AG09309 (cell line): ENCODE measurements at regions not wholly inside any gene's neighbourhood (a gene's known extent, or its start where the extent isn't known, plus 50 kb on each side); places are given as distances from the start of the nearest gene placed in this dataset.

ENCODE experiments used
- DNase-seq: peaks from one replicate; pipeline ENCODE4 v3.0.0-alpha.2; 2010; ENCODE audit warnings: low read depth
- H3K4me3 ChIP-seq: 2 replicates; pipeline ENCODE4 v1.5.1; 2011; ENCODE audit warnings: mild to moderate bottlenecking, low read depth, low read length, moderate library complexity; ENCODE audit not compliant: control insufficient read depth
- CTCF ChIP-seq: IDR thresholded peaks from 2 replicates; pipeline ENCODE4 v1.5.1; 2011; ENCODE audit warnings: mild to moderate bottlenecking, low read depth, low read length, inconsistent platforms; ENCODE audit not compliant: insufficient read depth, control insufficient read depth; ENCODE audit errors: missing control alignments

- no peak for DNase-seq
- H3K4me3 ChIP-seq: no peak overlapping the region
- no peak for TF ChIP-seq CTCF
These were observed 179.2 kb upstream of the HCCS start for GRCh38 chrX:10931976-10932375.

GRCh38 chrX:10932842-10933440 is 178.2 kb upstream of the HCCS start:
- TF ChIP-seq CTCF: no peak
- H3K4me3 ChIP-seq: no peak overlapping the region
- no peak for DNase-seq

GRCh38 chrX:10935501-10935900 is 175.6 kb upstream of the HCCS start:
- DNase-seq: no peak
- no peak for TF ChIP-seq CTCF
- H3K4me3 ChIP-seq: no peak overlapping the region

- H3K4me3 ChIP-seq: no peak overlapping the region
- no peak for DNase-seq
- TF ChIP-seq CTCF: no peak
These were observed 174.2 kb upstream of the HCCS start for GRCh38 chrX:10936976-10937375.

- no peak for TF ChIP-seq CTCF
- H3K4me3 ChIP-seq: no peak overlapping the region
- DNase-seq: no peak
These were observed 172.7 kb upstream of the HCCS start for GRCh38 chrX:10938365-10938923.

GRCh38 chrX:10939424-10939823 is 171.7 kb upstream of the HCCS start:
- no peak overlapping the region for H3K4me3 ChIP-seq
- DNase-seq: no peak
- no peak for TF ChIP-seq CTCF

GRCh38 chrX:10944136-10944885 is 166.8 kb upstream of the HCCS start:
- H3K4me3 ChIP-seq: no peak overlapping the region
- TF ChIP-seq CTCF: no peak
- no peak for DNase-seq
